Smooth muscle cell (in vitro differentiated cells): ENCODE measurements at regions not wholly inside any gene's neighbourhood (a gene's known extent, or its start where the extent isn't known, plus 50 kb on each side); places are given as distances from the start of the nearest gene placed in this dataset.

Source experiments
- DNase-seq: peaks from one replicate; lab custom pipeline; 2025; ENCODE audit not compliant: unreplicated experiment; lab: John Stamatoyannopoulos, UW
- H2AFZ ChIP-seq: fragments of 200-600 bp; sonication (generic); 2 replicates; pipeline ENCODE4 v1.6.0; 2016; ENCODE audit warnings: antibody characterized with exemption, low read depth, mild to moderate bottlenecking
- H3F3A ChIP-seq: fragments of 200-600 bp; sonication (generic); 2 replicates; pipeline ENCODE4 v1.6.0; 2017; ENCODE audit warnings: antibody characterized with exemption, low read depth
- H3K27ac ChIP-seq: fragments of 200-600 bp; sonication (generic); 2 replicates; pipeline ENCODE4 v1.5.1; 2016; ENCODE audit warnings: low read depth, mild to moderate bottlenecking
- H3K27me3 ChIP-seq: fragments of 200-600 bp; sonication (generic); 2 replicates; pipeline ENCODE4 v1.6.1; 2016; ENCODE audit warnings: low read depth, mild to moderate bottlenecking
- H3K36me3 ChIP-seq: fragments of 200-600 bp; sonication (generic); 2 replicates; pipeline ENCODE4 v1.5.1; 2016; ENCODE audit warnings: low read depth
- H3K4me1 ChIP-seq: fragments of 200-600 bp; sonication (generic); 2 replicates; pipeline ENCODE4 v1.5.1; 2016; ENCODE audit warnings: low read depth
- H3K4me2 ChIP-seq: fragments of 200-600 bp; sonication (generic); 2 replicates; pipeline ENCODE4 v1.6.0; 2016; ENCODE audit warnings: mild to moderate bottlenecking
- H3K4me3 ChIP-seq: fragments of 200-600 bp; sonication (generic); 2 replicates; pipeline ENCODE4 v1.5.1; 2016; ENCODE audit warnings: mild to moderate bottlenecking
- H3K79me2 ChIP-seq: fragments of 200-600 bp; sonication (generic); 2 replicates; pipeline ENCODE4 v1.6.0; 2016; ENCODE audit warnings: low read depth, mild to moderate bottlenecking
- H3K9ac ChIP-seq: fragments of 200-600 bp; sonication (generic); 2 replicates; pipeline ENCODE4 v1.6.0; 2016; ENCODE audit warnings: low read depth
- H3K9me3 ChIP-seq: fragments of 200-600 bp; sonication (generic); replicated peaks from 2 replicates; pipeline ENCODE4 v1.5.1; 2016; ENCODE audit warnings: low read depth
- H4K20me1 ChIP-seq: fragments of 200-600 bp; sonication (generic); 2 replicates; pipeline ENCODE4 v1.6.0; 2016; ENCODE audit warnings: low read depth
- CTCF ChIP-seq: fragments of 200-600 bp; sonication (generic); IDR thresholded peaks from 2 replicates; pipeline ENCODE4 v1.5.1; 2017; ENCODE audit warnings: borderline replicate concordance, mild to moderate bottlenecking, antibody characterized with exemption; ENCODE audit not compliant: insufficient read depth, poor library complexity, severe bottlenecking
- WGBS: methylation state at CpG from one replicate; pipeline ENCODE4 v1.1.7; 2016; ENCODE audit warnings: low lambda C conversion rate; 5-methylcytosine and 5-hydroxymethylcytosine counted together

DNA sequence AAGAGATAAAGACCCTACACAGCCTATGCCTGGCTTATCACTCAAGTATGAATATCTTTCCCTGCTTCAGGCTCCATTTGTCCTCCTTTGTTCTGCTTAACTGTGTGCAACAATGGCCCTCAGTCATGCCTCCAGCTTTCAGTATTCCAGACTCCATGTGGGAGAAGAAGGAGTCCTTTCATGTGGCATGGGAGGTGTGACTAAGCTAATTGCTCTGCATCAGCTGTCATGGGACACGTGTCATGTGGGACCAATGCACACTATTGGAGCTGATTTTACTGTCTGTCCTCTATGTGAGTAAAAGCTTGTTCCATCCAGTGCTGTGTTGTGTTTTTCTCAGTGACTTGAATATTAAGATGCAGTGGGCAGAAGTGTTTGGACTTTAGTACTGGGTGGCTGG lies 1198.3 kb downstream of the OLFM4 start:
- Histone ChIP-seq H2AFZ (no peak overlapping the region), H3K4me2 (no peak overlapping the region), H3K9me3 (no peaks in the 10 kb centered on the region), H3F3A (no peaks in the 10 kb centered on the region), H3K27ac (no peak overlapping the region), H3K4me1 (no peaks in the 10 kb centered on the region), H3K9ac (no peak overlapping the region), H3K4me3 (no peak overlapping the region), H3K79me2 (no peaks in the 10 kb centered on the region), H3K27me3 (no peaks in the 10 kb centered on the region), H3K36me3 (no peaks in the 10 kb centered on the region), H4K20me1 (no peaks in the 10 kb centered on the region)
- TF ChIP-seq CTCF = no peak
- DNase-seq = no peak
- 67% methylated on average over 1 of the region's 1 CpG for WGBS

GRCh38 chr13:54232700-54233099 lies 1204.1 kb downstream of the OLFM4 start:
- Histone ChIP-seq H3F3A (no peaks in the 10 kb centered on the region), H3K9ac (no peak overlapping the region), H3K27ac (no peak overlapping the region), H3K4me2 (no peak overlapping the region), H3K9me3 (no peaks in the 10 kb centered on the region), H3K36me3 (no peaks in the 10 kb centered on the region), H2AFZ (no peak overlapping the region), H3K79me2 (no peaks in the 10 kb centered on the region), H3K4me1 (no peaks in the 10 kb centered on the region), H3K27me3 (no peaks in the 10 kb centered on the region), H4K20me1 (no peaks in the 10 kb centered on the region), H3K4me3 (no peak overlapping the region)
- DNase-seq = no peak
- 77% methylated on average over 1 of the region's 1 CpG for WGBS
- no peak for TF ChIP-seq CTCF

- H3K36me3 ChIP-seq = no peaks in the 10 kb centered on the region
- DNase-seq = no peak
- TF ChIP-seq CTCF = no peak
- H3K9me3 ChIP-seq = no peaks in the 10 kb centered on the region
- no peak overlapping the region for H3K9ac ChIP-seq
- no peaks in the 10 kb centered on the region for H3K79me2 ChIP-seq
- no peaks in the 10 kb centered on the region for H3K27me3 ChIP-seq
- no peak overlapping the region for H2AFZ ChIP-seq
- 92% methylated on average over 7 of the region's 7 CpGs for WGBS
- no peaks in the 10 kb centered on the region for H3K4me1 ChIP-seq
- no peaks in the 10 kb centered on the region for H4K20me1 ChIP-seq
- no peak overlapping the region for H3K4me2 ChIP-seq
- no peak overlapping the region for H3K27ac ChIP-seq
- no peaks in the 10 kb centered on the region for H3F3A ChIP-seq
- no peak overlapping the region for H3K4me3 ChIP-seq
Measured at GRCh38 chr13:54234607-54235006, 1206.0 kb downstream of the OLFM4 start.

DNA sequence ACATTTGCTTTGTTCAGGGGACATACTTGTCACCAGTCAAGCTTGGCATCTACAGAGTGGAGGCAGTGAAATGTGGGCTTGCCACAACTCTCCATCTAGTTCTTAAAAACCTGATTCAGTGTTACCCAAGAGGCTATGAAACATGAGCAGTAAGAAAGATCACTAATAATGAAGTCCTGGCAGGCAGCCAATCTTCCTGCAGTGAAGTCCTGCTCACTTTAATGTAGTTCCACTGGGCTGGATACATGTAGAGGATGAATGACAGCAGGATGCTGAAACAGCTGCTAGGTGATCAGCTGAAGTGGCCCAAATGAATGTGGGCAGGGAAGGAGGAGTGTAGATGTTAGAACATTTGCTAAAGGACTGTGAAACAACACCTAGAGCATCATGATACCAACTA lies 1213.1 kb downstream of the OLFM4 start:
- no peak overlapping the region for H3K4me3 ChIP-seq
- no peak overlapping the region for H3K27ac ChIP-seq
- no peak for TF ChIP-seq CTCF
- H3K27me3 ChIP-seq = no peaks in the 10 kb centered on the region
- H3K36me3 ChIP-seq = no peaks in the 10 kb centered on the region
- no peaks in the 10 kb centered on the region for H3F3A ChIP-seq
- H2AFZ ChIP-seq = no peak overlapping the region
- H3K79me2 ChIP-seq = no peaks in the 10 kb centered on the region
- DNase-seq = no peak
- no peak overlapping the region for H3K9ac ChIP-seq
- H3K4me1 ChIP-seq = no peaks in the 10 kb centered on the region
- no peaks in the 10 kb centered on the region for H3K9me3 ChIP-seq
- no peaks in the 10 kb centered on the region for H4K20me1 ChIP-seq
- H3K4me2 ChIP-seq = no peak overlapping the region
